Transverse colon (tissue), 4 donors: ENCODE measurements at regions not wholly inside any gene's neighbourhood (a gene's known extent, or its start where the extent isn't known, plus 50 kb on each side); places are given as distances from the start of the nearest gene placed in this dataset.

Experiments
- DNase-seq: peaks from one replicate; pipeline ENCODE4 v3.0.0-alpha.2; 2019
- H3K27ac ChIP-seq, 4 donors: fragments of 200-600 bp; sonication (generic); 2 replicates each; pipeline ENCODE4 v1.5.1; 2016 to 2018; ENCODE audit warnings: inconsistent platforms in 4 of 4
- H3K27me3 ChIP-seq: fragments of 200-600 bp; sonication (generic); 2 replicates; pipeline ENCODE4 v1.5.1; 2017; ENCODE audit warnings: inconsistent platforms
- H3K36me3 ChIP-seq, 4 donors: fragments of 200-600 bp; sonication (generic); 2 replicates each; pipeline ENCODE4 v1.5.1; 2017 to 2019; ENCODE audit warnings: inconsistent platforms in 4 of 4
- H3K4me1 ChIP-seq, 4 donors: fragments of 200-600 bp; sonication (generic); 2 replicates each; pipeline ENCODE4 v1.5.1; 2017 to 2020; ENCODE audit warnings: inconsistent platforms in 4 of 4
- H3K4me3 ChIP-seq, 4 donors: fragments of 200-600 bp; sonication (generic); 1 replicate in 1 of 4; 2 replicates in 3 of 4; pipeline versions ENCODE4 v1.5.1 to v1.6.1; 2017 to 2019; ENCODE audit warnings: inconsistent platforms in 4 of 4
- H3K9me3 ChIP-seq, 2 donors: fragments of 200-600 bp; sonication (generic); 2 replicates each; pipeline ENCODE4 v1.5.1; 2017 to 2019; ENCODE audit warnings: inconsistent platforms in 2 of 2
- EP300 ChIP-seq: sonication (generic); formaldehyde crosslinking; IDR thresholded peaks from one replicate; pipeline ENCODE4 v1.6.1; 2017; ENCODE audit warnings: antibody characterized with exemption, low read depth
- POLR2A ChIP-seq: fragments of 450-650 bp; IDR thresholded peaks from one replicate; pipeline ENCODE4 v1.6.1; 2016; ENCODE audit warnings: antibody characterized with exemption, mild to moderate bottlenecking, moderate library complexity
- POLR2AphosphoS5 ChIP-seq, 3 donors: sonication (generic); formaldehyde crosslinking; IDR thresholded peaks; one replicate each; pipeline ENCODE4 v1.6.1; 2016; ENCODE audit warnings: antibody characterized with exemption in 3 of 3
- WGBS, 2 donors: methylation state at CpG; one replicate each; pipeline ENCODE4 v1.1.5; 2018; ENCODE audit warnings: low coverage in 1 of 2; 5-methylcytosine and 5-hydroxymethylcytosine counted together
- in situ Hi-C, 4 donors: fragments of 200-750 bp; cut with MboI; loops; one replicate each; pipeline versions ENCODE4 v1.15.0 to v1.15.1; 2017; ENCODE audit warnings: low sequenced_read_pairs in 3 of 4, low pct_ligation_motif_present in 1 of 4, low pct_unique_long_range_greater_than_20kb in 1 of 4
- intact Hi-C: fragments of 100-400 bp; cut with DNase I; formaldehyde crosslinking; loops from one replicate; pipeline ENCODE4 v1.15.1; 2023; ENCODE audit warnings: low total_unique reads
- TF ChIP-seq, protein P1 (sequence below), 5 experiments: fragments of 200-600 bp in 3 of 5; fragments of 450-650 bp in 2 of 5; sonication (generic) in 3 of 5; IDR thresholded peaks; 1 replicate in 2 of 5; 2 replicates in 3 of 5; pipeline ENCODE4 v1.5.1; 2016 to 2017; ENCODE audit warnings: antibody characterized with exemption in 5 of 5, inconsistent platforms in 3 of 5, mild to moderate bottlenecking in 2 of 5, moderate library complexity in 1 of 5

GRCh38 chr4:163623787-163624186 is 129.3 kb downstream of the TMA16 start:
- no peak overlapping the region for H3K27ac ChIP-seq
- no peaks in the 10 kb centered on the region for H3K9me3 ChIP-seq
- in situ Hi-C loops (no loop called here), intact Hi-C loops (no loop called here)
- no peaks in the 10 kb centered on the region for H3K4me1 ChIP-seq
- H3K27me3 ChIP-seq, result no peaks in the 10 kb centered on the region
- DNase-seq, result no peak
- WGBS, 2 donors, result 50 to 78% methylated on average over 1 to 4 of the region's 4 CpGs
- no peak overlapping the region for H3K4me3 ChIP-seq
- TF ChIP-seq POLR2A (no peak), POLR2AphosphoS5 (IDR thresholded peaks at IDR 0.05) (no peak), EP300 (no peak)
- TF ChIP-seq, protein P1, sequence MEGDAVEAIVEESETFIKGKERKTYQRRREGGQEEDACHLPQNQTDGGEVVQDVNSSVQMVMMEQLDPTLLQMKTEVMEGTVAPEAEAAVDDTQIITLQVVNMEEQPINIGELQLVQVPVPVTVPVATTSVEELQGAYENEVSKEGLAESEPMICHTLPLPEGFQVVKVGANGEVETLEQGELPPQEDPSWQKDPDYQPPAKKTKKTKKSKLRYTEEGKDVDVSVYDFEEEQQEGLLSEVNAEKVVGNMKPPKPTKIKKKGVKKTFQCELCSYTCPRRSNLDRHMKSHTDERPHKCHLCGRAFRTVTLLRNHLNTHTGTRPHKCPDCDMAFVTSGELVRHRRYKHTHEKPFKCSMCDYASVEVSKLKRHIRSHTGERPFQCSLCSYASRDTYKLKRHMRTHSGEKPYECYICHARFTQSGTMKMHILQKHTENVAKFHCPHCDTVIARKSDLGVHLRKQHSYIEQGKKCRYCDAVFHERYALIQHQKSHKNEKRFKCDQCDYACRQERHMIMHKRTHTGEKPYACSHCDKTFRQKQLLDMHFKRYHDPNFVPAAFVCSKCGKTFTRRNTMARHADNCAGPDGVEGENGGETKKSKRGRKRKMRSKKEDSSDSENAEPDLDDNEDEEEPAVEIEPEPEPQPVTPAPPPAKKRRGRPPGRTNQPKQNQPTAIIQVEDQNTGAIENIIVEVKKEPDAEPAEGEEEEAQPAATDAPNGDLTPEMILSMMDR (IDR thresholded peaks at IDR 0.05), result no peak
- no peaks in the 10 kb centered on the region for H3K36me3 ChIP-seq

DNA sequence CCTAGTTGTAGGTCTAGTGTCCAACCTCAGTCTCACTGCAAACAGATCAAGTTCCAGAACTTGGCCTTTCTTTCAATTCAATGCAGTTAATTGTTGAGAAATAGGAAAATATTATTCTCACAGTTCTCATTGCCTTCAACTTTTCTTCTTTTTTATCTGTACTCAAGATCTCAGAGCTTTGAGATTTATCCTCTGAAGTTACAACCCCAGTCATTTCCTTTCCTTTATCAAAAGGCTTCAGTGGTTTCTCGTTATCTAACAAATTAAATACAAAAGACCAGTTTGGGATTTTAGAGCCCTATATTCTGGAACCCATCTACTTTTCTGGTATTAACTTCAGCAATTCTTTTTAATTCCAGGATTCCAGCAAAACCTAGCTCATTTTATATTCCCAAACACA is 130.2 kb downstream of the TMA16 start:
- H3K4me3 ChIP-seq, result no peak overlapping the region
- in situ Hi-C loops, result no loop called here
- DNase-seq, result no peak
- intact Hi-C loops, result no loop called here
- no peaks in the 10 kb centered on the region for H3K9me3 ChIP-seq
- WGBS, 2 donors, result 82 to 88% methylated on average over 1 of the region's 1 CpG
- TF ChIP-seq, protein P1 (IDR thresholded peaks at IDR 0.05), result no peak
- H3K4me1 ChIP-seq, result no peaks in the 10 kb centered on the region
- no peaks in the 10 kb centered on the region for H3K36me3 ChIP-seq
- H3K27me3 ChIP-seq, result no peaks in the 10 kb centered on the region
- no peak overlapping the region for H3K27ac ChIP-seq

GRCh38 chr4:163631288-163631687 is 136.8 kb downstream of the TMA16 start:
- DNase-seq, result no peak
- Histone ChIP-seq H3K27me3 (no peaks in the 10 kb centered on the region), H3K4me1 (no peaks in the 10 kb centered on the region), H3K4me3 (no peak overlapping the region), H3K27ac (no peak overlapping the region), H3K9me3 (no peaks in the 10 kb centered on the region), H3K36me3 (no peaks in the 10 kb centered on the region)
- intact Hi-C loops (no loop called here), in situ Hi-C loops (no loop called here)
- no peak for TF ChIP-seq POLR2A
- no peak for TF ChIP-seq POLR2AphosphoS5 (IDR thresholded peaks at IDR 0.05)
- no peak for TF ChIP-seq EP300
- TF ChIP-seq, protein P1 (IDR thresholded peaks at IDR 0.05), result no peak
- 86 to 91% methylated on average over 5 to 6 of the region's 6 CpGs for WGBS, 2 donors

DNA sequence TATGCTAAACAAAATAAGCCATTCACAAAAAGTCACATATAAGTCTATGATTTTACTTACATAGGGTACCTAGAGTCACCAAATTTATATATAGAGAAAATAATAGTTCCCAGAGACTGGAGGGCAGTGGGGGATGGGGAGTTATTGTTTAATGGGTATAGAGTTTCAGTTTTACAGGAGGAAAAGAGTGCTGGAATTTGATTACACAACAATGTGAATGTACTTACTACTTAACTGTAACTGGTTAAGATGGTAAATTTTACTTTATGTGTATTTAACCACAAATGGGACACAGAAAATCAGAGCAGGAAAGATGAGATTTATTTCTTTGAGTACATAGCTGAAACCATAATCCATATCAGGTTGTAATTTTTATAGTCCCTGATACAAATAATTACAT is 144.4 kb downstream of the TMA16 start:
- H3K4me3 ChIP-seq, result no peak overlapping the region
- in situ Hi-C loops (no loop called here), intact Hi-C loops (no loop called here)
- no peaks in the 10 kb centered on the region for H3K9me3 ChIP-seq
- H3K4me1 ChIP-seq, result no peaks in the 10 kb centered on the region
- TF ChIP-seq EP300, result no peak
- no peak for TF ChIP-seq POLR2AphosphoS5 (IDR thresholded peaks at IDR 0.05)
- no peak for TF ChIP-seq POLR2A
- TF ChIP-seq, protein P1 (IDR thresholded peaks at IDR 0.05), result no peak
- DNase-seq, result no peak
- H3K27me3 ChIP-seq, result no peaks in the 10 kb centered on the region
- H3K27ac ChIP-seq, result no peak overlapping the region
- H3K36me3 ChIP-seq, result no peaks in the 10 kb centered on the region
